Astrocyte (in vitro differentiated cells and primary cell): ENCODE measurements at regions not wholly inside any gene's neighbourhood (a gene's known extent, or its start where the extent isn't known, plus 50 kb on each side); places are given as distances from the start of the nearest gene placed in this dataset.

Experiments
- EZH2 ChIP-seq: IDR thresholded peaks from 2 replicates; pipeline ENCODE4 v1.6.1; 2012; ENCODE audit warnings: mild to moderate bottlenecking, low read length, inconsistent platforms; ENCODE audit not compliant: insufficient read depth
- TF ChIP-seq, protein P1 (sequence below): IDR thresholded peaks from 2 replicates; pipeline ENCODE4 v1.5.1; 2011; ENCODE audit warnings: low read depth, mild to moderate bottlenecking, inconsistent platforms, low read length, moderate library complexity; ENCODE audit not compliant: insufficient read depth

DNA sequence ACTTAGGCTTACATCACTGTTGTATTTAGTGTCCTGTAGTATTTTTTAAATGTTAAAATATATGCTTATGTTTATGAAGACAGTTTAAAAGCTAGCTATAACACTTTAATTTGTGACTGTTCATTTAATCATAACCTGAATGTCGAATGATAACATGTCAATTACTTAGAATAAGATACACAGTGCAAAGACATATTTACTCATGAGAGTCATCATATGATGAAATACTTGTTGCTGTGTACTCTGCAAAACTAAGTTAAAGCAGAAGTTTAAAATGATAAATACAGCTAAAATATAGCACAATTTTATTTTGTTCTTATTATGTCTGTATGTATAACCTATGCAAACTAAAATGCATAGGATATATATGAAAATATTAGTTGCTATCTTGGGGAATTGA is 497.4 kb downstream of the FSCB start:
- TF ChIP-seq, protein P1, sequence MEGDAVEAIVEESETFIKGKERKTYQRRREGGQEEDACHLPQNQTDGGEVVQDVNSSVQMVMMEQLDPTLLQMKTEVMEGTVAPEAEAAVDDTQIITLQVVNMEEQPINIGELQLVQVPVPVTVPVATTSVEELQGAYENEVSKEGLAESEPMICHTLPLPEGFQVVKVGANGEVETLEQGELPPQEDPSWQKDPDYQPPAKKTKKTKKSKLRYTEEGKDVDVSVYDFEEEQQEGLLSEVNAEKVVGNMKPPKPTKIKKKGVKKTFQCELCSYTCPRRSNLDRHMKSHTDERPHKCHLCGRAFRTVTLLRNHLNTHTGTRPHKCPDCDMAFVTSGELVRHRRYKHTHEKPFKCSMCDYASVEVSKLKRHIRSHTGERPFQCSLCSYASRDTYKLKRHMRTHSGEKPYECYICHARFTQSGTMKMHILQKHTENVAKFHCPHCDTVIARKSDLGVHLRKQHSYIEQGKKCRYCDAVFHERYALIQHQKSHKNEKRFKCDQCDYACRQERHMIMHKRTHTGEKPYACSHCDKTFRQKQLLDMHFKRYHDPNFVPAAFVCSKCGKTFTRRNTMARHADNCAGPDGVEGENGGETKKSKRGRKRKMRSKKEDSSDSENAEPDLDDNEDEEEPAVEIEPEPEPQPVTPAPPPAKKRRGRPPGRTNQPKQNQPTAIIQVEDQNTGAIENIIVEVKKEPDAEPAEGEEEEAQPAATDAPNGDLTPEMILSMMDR: no peak
- TF ChIP-seq EZH2: no peak
